Middle frontal gyrus (tissue), 1 donor: ENCODE measurements at regions not wholly inside any gene's neighbourhood (a gene's known extent, or its start where the extent isn't known, plus 50 kb on each side); places are given as distances from the start of the nearest gene placed in this dataset.
"Not testable (repeated sequence)": the region's sequence is repeated elsewhere in the genome, so short reads cannot be mapped to it uniquely, and the experiment has no call there.

Experiments
- DNase-seq: peaks from one replicate; pipeline ENCODE4 v3.0.0-alpha.2; 2015; ENCODE audit warnings: low spot score; ENCODE audit errors: extremely low spot score

DNA sequence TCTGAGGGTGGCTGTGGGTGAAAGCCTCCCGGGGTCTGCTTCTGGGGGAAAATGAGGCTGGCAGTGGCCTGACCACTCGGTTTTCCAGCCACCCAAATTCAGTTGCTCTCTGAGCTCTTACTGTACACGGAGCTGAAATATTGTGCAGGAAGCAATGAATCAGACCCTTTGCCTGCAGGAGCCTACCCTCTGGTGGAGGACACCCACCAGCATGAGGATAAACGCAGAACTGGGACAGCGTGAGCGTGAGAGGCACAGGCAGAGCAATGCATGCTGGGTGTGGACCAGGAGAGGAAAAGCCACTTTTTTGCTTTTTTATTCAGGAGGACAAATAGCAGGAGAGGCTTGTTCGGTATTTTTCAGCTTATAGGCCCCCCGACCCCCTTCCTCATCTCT is 298.0 kb downstream of the QKI start:
- DNase-seq, result no peak

DNA sequence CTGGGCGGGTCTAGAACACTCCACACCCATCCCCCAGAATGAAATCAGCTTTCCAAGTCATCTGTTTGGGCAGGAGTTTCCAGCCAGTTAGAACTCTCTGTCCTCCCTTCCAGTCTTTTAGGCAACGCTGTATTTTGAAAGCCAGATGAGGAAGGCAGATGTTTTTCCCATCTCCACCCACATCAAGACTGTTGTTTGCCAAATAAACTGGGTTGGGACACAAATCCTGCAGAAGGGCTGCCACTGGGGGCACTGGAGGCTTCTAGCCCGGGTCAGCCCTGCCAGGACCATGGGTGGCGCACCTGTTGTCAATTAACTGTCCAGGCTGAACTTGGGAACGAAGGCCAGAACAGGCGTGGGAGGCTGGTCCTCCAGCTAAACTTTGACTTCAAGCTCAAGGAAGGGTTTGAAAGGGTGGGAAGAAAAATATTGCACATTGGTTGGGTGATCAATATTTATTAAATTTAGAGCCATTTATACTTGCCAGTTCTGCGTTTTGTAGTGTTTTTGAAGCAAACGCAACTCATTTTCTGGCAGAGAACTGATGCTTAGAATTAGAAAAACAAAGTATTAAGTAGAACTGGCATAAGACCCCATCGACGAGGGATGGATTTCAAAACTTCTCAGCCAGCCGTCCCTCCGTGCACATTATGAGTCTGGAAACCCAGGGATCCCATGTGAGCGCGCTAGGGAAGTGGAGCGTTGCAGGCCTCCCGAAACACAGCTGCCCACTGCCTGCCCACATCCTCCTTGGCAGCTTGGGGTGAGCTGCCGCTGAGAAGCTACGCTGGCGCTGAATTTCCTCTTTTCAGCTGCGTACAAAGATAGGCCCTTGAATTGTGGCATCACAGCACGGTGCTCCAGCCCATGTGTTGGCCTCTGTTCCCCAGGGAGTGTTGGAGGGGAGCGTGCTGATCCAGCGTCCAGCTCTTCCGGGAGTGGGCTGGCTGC is 297.4 kb downstream of the QKI start:
- DNase-seq, result no peak

DNA sequence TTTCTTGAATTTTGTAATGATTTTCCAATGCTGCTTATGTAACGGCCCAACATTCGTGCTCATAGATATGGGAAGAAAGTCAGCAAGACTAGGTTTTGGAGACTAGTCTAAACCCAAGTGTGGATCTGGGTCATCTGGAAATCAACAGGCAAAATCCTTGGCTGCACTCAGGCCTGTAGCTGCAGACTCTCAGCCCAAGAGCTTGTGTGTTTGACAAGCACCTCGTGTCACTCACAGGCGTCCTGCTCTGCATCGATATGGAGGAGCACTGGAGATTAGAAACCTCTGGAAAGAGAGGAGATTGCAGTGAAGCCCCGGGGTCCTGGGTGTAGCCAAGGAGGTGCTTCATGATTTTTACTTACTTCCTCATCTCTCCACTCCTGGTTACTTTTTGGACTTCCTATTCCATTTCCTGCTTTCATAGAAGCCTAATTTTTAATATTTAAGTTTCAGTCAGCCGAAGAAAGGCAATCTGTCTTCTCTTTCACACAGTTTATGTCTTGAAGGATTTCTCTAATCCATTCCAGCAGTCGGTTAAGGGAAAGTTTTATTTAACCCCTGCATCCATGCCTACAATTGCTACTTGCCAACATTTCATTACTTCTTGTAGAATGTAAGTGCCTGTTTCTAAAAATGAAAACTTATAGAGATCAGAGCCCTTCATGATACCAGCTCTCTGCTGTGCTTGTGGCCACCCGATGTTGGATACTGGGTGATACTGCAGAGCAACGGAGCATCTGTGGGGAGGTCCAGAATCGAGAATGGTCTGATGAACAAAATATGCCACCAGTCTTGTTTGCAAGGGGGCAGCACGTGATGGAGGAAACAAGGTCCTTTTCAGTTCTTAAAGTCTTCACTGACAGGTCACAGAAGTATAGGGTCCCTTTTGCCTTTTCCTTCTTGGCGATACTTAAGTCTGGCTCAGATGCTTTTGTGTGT is 296.3 kb downstream of the QKI start:
- no peak for DNase-seq

DNA sequence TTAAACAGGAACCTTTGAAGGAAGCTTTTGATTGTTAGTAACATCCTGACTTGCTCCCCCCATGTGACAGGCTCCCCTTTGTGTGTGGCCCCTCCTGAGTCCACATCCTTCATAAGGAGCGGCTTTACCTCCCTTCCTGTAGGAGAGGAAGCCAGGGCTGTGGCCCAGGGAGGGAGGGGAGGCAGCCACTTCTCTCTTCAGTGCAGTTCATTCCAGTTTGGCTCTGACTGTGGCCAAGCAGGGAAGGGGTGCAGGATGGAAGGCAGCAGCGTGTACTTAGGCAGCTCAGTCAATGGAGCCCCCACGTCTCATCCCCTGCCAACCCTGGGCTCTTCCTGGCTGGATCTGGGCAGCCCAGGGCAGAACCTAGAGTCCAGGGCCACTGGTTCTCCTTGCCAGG is 295.2 kb downstream of the QKI start:
- DNase-seq, result no peak

DNA sequence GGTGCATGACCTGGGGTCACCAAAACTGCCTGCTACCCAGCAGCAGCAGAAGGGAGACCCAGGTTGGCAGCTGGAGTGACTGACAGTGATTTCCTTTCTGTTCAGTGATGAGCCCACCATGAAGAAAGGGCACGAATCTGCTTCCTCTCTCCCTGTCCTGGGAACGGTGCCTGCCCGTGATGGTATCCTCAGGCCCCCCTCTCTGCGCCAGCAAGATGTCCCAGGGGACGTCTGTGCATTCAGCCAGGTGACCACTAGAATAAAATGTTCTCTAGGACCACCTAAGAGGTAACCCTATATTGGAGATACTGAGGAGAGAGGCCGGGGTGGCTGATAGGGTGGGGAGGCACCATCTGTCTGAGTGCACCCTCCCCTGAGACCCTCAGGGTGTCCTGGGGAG is 294.7 kb downstream of the QKI start:
- DNase-seq, result no peak

DNA sequence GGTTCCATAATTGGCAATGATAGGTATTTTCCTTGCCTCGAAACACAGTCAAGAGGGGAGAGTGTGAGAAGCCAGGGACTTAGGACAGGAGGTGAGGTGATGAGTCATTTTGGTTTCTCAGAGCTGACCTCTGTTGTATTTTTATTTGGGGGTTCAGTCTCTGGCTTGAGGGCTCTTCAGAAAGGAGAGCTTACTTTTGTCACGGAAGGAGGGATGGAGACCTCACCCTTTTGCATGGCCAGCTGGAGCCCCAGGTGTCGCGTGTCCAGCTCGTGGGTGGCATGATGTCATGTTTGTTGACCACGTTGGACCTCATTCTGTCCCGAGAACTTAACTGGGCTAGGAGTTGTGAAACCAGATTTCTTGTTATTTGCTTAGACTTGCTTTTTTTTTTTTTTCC is 293.9 kb downstream of the QKI start:
- no peak for DNase-seq

DNA sequence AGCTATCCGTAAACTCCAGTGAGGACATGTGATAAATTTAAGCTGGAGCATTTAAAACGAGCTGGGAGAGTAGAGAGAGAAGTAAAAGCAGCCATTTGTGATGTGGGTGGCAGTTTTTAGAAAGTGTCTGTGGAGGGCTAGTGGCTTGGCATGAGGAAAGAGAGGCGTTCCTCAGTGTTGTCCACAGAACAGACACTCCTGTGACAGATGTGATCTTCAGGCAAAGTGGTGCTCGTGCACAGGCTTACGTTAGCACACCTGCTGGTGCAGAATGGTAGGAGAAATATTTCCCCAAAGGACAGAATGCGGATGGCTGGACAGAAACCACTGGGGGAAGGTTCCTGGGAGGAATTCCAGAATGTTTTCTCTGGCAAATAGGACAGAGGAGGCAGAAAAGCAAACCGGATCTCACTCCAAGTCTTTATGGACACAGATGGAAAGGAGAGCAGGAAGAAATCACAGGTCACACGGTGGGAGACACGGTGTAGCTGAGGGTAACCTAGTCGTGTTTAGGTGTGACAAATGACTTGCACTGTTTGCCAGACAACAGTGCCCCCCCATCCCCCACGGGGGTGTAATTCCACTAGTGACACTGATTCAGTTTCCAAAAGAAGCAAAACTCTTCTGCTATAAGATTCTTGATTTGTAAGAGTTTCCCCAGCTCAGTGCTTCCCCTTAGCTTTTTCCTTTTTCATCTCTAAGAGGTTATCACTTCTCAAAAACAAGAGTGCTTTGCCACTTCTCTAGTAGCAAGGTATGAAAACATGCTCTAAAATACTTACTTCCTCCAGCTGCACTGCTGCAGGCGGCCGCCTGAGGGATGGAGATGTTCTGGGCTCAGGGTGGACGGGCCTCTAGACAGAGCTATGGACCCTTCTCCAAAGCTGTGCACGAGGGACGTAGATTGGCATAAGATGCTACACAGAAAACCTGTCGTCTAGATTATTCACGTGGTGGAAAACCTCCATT is 293.2 kb downstream of the QKI start:
- DNase-seq, result no peak

DNA sequence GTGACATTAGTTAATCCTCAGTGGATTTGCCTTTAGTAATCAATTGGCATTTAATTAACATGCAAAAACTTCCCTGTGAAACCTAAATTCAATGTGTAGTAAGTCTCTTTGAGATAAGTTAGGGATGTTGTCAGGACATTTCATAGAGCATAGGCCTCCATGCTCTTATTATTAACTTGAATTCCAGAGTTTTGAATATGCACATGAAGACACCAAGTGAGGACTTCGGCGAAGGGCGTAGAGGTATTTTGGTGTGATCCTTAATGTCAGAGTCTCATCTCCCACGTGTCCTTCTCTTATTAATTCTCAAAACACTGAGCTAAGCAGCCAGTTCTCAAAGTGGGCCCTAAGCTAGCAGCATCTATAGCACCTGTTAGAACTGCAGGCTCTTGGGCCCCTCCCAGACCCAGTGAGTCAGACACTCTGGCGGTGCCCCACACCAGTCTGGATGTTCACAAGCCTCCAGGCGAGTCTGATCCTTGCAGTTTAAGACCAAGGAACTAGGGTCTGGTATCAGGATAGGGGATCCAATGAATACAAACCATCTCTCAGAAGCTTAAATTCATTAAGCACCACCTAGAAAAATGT is 292.1 kb downstream of the QKI start:
- no peak for DNase-seq

DNA sequence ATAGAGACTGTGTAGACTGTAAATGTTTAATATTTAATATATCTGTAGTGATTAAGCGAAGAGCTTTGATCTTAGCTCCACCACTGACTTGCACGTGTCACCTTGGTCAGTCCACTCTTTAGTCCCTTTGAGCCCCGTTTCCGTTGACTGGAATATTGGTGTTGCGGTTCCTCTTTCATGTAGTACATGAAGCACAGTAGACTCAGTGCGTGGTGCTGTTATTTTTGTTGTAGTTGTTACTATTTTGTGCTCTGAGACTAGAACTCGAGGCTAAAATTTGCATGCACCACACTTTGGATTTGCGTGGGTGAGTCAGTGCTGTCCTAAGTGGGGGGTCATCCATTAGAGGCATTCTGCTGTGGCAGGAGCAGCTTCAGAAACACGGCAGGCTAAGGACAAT is 291.4 kb downstream of the QKI start:
- no peak for DNase-seq

DNA sequence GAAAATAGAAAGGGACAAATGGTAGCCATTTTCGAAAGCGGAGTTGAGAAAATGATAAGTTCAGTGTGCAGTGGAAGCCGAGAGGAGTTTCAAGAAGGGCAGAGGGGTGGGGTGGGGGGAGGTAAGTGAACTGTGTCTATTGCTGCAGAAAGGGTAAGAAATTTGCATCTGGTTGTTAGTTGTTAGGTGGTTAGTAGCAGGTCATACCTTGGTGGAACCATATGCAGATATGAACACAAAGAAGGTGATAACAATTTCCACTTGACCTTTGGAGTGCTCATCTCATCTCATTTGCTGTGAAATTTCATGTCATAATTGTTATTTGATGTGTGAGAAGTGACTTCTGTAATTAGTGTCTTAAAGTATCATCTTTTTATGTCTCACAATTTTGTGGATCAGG is 288.2 kb downstream of the QKI start:
- DNase-seq, result no peak

DNA sequence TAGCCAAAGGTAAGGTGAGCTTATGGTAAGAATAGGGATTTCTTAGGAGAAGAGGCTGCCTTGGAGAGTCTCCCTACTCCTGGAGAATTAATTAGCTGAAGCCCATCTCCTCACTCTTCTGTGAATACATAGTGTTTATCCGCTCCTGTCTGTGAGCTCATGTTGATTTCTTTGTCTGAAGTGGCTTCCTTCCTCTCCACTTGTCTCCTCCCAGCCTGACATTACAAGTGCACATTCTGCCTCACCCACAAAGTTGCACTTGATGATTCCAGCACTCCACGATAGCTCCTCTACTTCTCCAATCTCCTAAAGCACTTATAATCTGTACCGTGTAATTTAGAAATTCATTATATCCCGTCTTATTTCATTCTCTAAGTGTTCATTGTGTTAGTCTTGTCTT is 287.2 kb downstream of the QKI start:
- no peak for DNase-seq

DNA sequence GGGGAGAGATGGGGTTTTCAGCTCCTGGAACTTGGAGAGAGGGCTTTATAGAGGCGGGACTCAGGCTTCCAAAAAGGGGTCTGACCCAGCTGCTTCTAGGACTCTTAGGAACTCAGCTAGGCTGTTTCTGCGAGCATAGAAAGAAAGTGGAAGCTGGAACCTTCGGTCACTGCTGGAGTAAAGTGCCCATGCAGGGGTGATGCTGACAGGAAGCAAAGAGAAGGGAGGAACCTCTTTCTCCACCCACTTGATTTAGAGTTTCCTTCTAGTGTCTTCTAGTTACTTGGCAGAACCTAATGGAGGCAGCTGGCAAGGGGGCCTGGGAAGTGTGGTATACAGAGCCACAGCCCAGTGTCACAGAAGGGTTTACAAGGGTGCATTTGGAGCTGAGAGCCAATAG is 283.6 kb downstream of the QKI start:
- no peak for DNase-seq

DNA sequence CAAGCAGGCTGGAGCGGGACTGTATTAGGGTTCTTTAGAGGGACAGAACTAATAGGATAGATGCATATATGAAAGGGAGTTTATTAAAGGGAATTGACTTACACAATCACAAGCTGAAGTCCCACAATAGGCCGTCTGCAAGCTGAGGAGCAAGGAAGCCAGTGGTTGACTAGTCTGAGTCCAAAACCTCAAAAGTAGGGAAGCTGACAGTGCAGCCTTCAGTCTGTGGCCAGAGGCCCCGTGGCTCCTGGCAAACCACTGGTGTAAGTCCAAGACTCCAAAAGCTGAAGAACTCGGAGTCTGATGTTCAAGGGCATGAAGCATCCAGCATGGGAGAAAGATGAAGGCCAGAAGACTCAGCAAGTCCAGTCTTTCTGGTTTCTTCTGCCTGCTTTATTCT is 281.8 kb downstream of the QKI start:
- DNase-seq, result not testable (repeated sequence)

DNA sequence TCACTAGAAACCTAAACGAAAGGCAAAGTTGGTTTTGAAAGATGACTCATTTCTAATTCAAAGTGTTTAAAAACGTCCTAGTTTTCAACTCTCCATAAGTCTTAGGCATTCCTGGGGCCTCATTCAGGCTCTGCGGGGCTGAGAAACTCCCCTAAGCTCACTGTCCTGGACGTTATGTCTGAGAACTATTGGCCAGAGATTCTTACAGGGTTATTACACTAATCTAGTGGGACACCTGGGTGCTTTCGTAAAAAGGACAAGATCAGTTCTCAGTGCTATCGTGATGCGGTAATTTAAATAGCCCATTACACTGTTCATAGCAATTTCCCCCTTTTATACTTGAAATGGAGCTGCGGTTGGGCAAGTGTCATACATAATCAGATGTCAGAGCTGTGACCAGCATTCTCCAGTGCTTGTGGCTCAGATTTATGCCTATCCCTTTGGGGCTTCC is 280.9 kb downstream of the QKI start:
- no peak for DNase-seq

DNA sequence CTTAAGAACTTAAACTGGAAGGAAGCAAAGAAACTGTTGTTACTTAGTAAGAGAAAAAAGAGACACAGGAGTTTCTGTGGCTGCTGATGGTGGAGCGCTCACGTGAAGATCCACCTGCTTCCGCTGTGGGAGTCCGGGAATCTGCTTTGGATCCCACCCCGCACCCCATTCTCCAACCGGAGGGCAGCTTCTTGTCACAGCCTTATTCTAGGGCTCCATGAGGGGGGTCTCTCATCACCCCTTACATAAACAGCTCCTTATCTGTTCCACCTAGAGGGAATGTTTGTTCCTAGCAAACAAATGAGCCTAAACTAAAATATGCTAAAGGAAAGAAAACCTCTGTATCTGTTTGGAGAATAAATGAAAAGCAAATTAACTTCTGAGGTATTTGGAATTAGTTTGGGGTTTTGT is 280.5 kb downstream of the QKI start:
- no peak for DNase-seq

DNA sequence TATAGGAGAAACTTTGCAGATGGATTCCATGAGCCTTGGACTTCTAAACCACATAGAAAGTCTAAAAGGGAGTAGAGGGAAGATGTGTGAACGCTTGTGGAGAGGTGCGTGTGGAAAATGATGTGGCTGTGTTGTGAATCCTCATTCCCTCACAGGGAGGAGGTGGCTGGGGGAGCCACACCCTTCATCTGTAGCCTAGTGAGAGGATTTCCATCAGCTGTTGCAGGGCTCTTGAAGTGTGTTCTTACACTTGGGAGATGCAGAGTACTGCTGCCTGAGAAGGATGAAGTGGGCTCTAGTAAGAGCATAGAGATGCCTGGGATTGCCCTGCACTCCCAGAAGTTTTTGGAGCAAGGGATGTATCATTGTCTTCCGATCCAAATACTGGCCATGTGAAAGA is 279.6 kb downstream of the QKI start:
- no peak for DNase-seq

DNA sequence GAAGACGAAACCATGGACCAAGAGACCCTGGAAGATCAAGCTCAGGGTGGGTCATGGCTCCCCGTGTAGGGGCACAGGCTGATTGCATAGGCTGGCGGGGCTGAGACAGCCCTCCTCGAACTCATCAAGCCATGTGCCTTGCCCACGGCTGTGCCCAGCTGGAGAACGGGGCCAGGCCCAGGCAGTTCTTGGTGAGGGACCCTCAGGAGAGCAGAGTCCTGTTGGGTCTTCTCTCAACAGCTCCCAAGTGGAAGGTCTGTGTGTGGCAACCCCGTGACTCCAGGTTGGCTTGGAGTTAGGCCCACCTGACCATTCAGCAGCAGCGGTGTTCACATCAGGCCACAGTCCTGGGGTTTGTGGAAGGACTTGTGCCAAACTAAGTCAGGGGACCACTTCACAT is 276.5 kb downstream of the QKI start:
- DNase-seq, result no peak

DNA sequence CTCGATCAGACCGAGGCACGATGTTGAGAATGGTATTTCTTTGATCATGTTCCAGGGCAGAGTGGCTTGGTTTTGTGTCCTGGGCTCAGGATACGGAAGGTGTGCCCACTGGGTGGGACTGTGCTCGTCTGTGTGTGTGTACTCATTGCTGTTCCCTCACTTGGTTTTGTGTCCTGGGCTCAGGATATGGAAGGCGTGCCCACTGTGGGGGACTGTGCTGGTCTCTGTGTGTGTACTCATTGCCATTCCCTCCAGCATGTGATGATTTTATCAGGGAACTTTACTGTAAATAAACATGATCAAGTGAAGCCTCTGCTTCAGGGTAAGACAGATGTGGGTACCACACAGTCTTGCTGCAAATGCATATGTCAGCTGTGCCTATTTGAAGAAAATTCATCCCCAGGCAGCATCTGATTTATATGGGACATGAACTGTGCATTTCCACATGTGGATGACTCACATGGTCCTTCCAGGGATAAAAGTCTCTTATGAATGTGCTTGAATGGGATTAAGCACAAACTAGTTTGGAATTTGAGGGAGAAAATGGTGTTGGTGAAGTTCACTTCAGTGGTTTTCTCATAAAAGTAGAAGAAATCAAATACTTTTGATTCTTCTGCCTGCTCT is 274.3 kb downstream of the QKI start:
- DNase-seq, result no peak

DNA sequence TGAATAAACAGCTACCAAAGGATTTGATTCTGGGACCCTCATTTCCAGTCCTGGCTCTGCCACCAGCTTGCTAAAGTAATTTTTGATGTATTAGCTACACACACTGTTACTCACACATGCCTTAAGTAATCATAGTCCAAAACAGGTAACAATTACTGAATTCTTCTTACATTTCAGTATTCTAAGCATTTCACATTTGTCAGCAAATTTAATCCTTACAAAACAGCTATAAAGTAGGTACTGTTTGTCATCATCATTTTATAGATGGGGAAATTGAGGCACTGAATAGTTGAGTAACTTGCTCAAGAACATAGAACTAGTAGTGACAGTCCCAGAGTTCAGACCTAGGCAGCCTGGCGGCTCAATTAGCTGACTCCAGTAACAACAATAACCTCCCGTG is 272.6 kb downstream of the QKI start:
- no peak for DNase-seq

DNA sequence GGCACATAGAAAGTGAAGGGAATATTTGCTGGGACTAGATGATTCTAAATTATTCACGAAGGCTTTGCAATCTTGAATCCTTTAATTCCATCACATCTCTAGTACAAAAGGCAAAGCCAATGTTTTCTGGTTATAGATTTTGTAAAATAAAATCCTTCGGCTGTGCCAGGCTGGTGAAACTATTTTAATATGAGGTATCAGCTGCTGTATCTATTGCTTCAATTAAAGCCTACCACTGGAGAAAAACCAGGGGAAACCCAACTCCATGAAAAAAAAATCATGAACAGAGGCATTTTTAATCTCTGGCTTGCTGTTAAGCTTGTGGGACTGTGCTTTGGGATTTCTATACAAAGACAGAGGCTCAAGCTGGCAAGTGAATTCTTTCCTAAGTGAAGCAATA is 271.8 kb downstream of the QKI start:
- no peak for DNase-seq
